HG02610 (cell line): ENCODE measurements at regions not wholly inside any gene's neighbourhood (a gene's known extent, or its start where the extent isn't known, plus 50 kb on each side); places are given as distances from the start of the nearest gene placed in this dataset.
"Not testable (repeated sequence)": the region's sequence is repeated elsewhere in the genome, so short reads cannot be mapped to it uniquely, and the experiment has no call there.

Experiments used
- ATAC-seq: cut with Tn5 transposase; IDR thresholded peaks from one replicate; pipeline ENCODE4 v1.9.1; 2021; ENCODE audit warnings: mild to moderate bottlenecking, moderate library complexity; ENCODE audit not compliant: unreplicated experiment

DNA sequence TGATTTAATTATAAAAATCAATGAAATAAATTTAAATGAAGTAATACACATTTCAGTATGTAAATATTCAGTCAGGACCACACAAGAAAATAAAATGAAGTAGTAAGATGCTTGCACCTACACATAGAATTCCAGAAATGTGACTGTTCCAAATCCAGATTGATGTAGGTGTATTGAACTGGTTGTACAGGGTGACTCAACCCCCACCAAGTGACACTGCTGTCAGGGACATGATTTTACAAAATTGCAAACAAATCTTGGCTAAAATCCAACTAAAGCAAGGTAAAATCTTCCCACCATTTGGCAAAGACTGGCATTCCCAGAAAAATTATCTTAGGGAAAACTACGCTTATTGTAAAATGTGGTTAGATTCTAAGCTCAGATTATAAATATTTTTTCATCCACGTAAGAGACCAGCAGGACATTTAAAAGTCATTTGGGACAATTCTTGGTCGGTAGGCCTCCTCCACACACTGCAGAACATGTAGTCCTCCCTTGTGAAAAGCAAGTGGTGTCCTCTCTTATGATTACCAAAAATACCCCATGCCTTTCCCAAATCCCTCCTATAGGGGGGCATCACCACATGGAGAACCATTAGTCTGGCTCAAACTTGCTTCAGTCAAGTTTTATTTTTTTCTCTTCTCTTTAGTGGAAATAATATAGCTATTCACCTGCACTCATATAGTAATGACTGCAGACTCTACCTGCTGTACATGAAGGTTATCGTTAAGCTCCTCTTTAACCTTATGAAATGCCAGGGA, 287.1 kb upstream of the SMIM30 start:
- ATAC-seq = no peak

DNA sequence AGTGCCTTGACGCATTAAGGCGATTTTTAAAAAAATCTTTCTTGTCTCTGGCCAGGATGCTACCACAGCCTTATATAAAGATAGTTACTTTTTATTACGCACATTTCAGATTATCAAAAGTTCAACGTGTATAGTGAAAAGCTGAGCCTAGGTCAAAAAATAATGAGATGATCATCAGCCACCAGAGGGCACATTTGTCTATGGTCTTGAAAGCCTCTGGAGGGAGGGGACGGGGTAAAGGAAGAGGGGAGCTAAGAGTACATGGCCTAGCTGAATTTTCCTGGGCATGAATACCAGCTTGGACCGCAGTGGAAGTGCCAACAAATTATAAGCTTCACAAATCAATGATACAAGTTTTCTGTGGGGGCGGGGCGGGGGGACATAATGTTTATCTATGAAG, 285.9 kb upstream of the SMIM30 start:
- ATAC-seq = no peak

DNA sequence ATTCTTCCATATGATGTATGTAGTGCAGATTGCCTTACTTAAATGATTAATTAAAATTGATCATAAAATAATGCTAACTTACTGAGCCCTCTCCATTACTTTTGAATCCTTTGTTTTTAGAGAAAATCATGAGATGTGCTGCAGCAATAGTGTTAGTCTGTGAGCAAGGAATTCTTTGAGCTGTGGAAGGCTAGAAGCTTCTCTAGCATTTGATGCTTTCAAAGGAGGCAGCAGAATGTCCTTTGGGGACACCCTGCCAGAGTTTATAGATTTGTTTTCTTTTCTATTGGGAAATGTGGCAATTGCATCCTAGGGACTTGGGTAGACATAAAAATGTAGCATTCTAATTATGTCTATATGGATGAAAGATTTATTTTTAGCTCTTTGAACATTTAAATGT, 284.1 kb upstream of the SMIM30 start:
- ATAC-seq = no peak

DNA sequence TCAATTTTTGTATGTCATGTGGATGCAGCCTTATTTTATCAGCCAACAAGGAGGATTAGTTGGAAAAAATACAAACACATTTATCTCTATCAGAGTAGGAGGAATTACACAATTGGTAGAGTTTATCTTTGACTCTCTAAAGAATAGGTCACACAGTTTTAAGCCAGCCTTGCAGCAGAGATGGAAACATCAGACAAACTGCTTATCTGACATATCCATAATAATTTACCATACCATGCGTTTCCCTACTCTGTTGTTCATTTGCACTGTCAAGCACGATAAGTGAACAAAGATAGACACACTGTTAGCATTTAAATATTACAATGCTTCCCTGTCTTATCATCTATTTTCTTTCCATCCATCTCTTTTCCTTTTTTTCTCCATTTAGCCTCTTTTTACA, 283.7 kb upstream of the SMIM30 start:
- ATAC-seq = no peak

DNA sequence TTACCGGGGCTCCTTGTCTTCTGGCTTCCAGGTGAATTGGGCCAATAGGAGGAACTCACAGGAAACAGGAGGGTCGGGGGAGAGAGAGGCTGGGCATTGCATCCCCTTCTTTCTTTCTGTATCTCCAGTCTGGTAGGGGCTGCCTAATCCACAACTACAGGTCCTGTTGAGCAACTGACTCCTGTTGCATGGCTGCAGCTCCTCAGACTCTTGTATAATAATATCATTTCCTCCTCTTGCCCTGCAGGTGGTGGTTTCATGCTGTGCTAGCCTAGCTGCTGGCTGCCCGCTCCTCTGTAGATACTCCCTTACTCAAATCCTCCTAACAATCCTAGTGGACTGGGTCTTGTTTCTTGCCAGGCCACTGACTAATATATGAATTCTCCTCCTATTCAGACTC, 276.5 kb upstream of the SMIM30 start:
- ATAC-seq = no peak

DNA sequence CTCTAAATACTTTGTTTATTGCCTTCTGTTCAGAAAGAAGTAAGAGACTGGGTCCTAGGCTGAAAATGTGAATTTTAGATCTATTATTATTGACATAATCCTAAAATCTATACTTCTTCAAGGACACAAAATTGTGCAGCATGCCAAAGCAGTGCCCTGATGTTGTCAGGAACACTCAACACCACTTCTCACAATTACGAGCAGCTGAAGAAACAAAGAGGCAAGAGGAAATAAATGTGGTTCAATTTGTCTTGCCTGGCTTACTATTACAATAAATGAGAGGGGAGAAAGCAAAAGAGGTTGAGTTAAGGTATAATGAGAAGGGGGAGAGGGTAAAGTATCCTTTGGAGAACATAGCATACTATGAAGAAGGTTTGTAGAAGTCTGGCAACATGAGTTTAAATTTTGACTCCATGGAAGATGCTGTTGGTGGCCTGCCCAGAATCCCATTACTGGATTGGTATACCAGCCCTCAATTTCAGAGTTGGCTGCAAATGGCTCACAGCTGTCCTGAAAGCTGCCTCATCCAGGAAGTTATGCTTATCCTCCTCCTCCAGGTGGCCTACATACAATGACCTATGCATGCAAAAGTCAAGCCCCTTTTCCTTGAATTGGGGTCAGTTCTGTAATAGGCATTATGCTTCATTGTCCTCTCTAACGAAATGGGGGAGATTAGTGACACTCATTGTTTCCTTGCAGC, 274.6 kb upstream of the SMIM30 start:
- no peak for ATAC-seq

DNA sequence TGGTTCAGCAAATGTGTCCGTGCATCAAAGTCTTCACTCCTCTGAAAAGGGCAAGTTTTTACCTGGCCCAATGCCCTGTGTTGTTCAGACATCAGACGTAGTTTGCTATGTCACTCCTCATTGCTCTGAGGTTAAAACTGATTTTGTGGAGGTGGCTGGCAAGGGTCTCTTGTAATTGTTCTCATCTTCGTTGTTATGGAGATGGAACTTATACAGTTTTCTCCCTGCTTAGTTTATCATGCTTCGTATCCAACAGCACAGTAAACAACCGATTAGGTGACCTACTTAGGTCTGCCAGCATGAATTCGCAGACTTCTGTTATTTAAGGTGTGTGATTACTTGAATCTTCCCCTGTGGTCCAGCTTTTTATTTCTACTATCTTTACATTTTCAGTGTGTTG, 274.1 kb upstream of the SMIM30 start:
- ATAC-seq = no peak

DNA sequence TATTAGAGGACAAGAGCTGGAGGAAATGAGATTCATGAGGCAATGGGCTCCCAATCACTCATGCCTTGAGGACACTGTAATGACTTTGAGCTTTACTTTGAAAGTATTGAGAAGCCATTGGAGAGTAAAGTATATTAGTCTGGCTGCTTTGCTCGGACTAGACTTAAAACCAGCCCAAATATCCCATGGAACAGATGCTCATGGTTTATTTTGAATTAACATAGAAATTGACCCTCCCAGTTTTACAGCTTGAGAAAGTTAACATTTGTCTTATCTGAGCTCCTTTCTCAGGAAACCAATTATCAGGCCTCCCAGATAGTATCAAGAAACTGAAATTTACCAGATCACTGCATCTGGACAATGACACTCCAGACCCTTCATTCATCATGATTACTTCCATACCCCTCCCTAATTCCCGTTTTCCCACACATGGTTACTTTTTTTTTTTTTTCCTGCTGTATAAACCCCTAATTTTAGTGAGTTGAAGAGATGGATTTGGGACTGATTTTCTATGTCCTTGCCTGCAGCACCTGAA, 270.8 kb upstream of the SMIM30 start:
- ATAC-seq = no peak

DNA sequence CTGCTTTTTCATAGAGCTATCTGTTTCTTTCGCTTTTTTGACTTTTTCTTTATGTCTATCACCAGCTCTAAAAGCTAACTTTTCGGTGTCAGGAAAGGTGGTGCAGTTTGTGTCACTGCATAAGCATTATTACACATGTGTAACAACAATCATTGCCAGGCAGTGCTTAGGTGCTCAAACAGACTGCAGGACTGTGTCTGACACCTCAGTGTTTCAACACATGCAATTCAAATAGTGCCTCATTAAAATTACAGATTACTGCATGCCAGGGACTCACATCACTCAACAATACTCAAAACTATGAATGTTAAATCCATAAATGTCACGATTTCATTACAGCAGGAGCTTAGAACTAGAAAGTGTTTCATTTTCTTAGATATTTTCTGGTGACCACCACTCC, 265.3 kb upstream of the SMIM30 start:
- no peak for ATAC-seq

DNA sequence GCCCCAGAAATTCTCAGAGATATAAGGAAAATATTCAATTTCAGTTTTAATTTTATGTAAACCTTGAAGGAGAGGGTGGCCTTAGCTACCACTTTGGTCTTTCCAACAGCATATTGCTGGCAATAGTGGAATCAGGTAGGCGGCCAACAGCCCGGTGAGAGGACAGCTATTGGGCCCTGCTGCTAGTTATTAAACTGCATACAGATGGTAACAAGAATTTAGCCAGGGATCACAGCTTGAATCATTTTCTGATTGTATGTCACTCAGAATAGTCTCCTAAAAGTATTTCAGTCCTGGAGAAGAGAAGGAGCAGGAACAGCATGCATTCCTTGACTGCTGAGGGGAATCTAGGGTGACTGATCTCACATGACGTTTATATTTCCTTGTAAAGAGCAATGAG, 261.4 kb upstream of the SMIM30 start:
- ATAC-seq = no peak

DNA sequence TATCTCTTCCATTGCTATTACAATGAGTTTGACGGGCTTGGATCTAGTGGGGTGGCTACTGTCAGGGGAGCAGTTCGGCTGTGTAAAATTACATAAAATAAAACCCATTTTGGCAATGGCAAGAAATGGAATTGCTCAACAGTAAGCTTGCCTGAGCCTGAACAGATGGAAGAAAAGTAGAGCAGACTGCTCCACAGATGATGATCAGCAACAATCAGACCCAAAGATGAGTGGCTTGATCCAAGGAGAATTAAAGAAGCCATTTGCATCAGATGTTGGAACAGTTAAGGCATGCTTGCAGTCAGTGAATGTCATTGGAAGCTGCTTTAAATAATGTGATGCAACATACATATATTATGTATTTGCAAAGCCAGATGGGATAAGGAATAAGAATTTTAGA, 256.6 kb upstream of the SMIM30 start:
- ATAC-seq = no peak

DNA sequence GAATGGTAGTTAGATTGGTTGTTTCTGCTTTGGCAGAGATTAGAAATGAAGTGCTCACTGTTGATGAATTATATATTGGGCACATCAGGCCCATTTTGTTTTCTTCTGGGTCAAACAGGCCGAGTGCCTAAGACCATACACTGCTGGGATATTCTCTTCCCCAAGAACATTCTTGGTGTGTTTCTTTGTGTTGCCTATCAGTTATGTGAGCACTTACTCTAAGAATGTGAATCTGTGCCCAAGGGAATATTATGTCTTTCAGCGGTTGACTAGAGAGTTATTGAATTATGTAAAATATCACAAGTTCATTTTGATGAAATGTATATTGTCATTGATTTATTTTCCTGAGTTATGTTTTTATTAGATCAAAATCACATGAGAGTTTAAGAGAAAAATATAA, 255.5 kb upstream of the SMIM30 start:
- ATAC-seq = no peak

DNA sequence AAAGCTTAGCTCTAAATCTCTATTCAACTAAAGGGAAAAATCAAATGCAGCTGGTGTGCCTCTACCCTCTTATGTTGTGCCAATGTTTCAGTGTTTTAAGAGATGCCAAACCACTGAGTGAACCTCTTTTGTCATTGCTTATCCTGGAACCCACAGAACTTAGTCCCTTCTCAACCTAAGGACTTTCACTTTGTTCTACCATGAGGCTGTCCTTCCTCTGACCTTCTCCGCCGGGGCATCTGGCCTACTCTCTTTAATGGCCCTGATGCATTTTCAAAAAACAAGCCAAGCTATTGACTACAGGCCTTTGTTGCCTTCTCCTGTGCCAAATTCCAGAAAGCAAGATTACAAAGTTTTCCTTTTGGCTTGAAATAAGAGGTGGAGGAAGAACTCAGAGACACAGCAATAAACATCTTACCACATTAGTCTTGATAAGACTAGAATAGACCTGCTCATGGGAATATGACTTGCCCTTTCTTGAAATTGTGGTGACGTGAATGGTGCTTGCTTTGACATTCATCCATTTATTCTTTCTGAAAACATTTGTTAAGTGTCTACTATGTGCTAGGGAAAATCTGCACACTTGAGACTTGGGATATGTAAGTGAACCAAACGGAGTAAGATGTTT, 253.2 kb upstream of the SMIM30 start:
- ATAC-seq = no peak

DNA sequence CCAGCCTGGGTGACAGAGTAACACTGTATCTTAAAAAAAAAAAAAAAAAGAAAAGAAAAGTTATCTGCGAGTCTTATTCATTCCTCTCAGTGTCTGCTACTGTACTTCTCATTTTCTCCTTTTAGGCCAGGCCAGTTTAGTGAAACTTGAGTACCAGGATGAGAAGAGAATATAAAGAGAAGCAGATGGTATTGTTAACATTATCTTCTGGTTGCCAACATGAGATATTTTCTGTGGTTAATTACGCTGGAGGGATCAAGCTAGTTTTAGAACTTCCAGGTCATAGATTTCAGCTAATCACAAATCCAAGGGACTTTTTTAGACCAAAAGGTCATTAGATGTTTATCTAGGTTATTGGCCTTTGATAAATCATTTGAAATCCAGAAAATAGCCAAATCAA, 252.6 kb upstream of the SMIM30 start:
- no peak for ATAC-seq

DNA sequence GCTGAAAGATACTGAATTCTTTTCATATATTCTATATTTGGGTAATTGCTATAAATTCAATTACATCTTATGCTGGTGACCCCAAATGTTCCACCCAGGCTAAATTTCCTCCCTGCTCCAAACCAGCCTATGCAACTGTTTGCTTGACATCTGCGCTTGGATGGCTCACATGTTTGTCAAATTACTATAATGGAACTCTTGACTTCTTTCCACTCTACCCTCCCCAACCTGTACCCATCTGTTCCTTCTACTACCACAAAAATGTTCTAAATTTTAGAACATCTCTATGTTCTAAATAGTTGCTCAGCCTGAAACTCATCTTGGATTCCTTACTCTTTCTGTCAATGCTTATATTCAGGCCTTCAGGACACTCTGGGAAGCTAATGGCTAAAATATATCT, 249.9 kb upstream of the SMIM30 start:
- ATAC-seq = no peak

DNA sequence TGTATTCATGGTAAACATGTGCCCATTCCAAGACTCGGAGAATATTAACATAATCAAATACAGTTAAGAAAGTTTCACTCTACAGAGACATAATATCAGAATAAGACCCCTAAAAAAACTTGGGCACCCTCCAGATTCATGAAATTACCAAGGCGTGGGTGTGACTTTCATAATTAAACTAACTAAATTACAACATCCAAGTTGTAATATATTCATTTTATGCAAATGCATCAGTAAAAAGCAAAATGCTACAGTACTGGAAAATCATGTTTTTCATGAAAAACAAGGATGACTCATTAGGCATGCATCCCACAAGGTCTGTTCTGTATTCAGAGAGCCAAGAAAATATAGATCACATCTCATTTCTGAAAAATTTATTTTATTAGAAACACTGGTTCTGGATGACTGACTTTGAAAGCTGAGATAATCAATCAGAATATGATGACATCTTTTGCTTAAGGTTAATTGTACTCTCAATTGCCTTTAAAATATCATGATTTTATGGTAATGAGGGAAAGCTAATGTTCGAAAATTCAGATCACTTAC, 248.8 kb upstream of the SMIM30 start:
- ATAC-seq = no peak

DNA sequence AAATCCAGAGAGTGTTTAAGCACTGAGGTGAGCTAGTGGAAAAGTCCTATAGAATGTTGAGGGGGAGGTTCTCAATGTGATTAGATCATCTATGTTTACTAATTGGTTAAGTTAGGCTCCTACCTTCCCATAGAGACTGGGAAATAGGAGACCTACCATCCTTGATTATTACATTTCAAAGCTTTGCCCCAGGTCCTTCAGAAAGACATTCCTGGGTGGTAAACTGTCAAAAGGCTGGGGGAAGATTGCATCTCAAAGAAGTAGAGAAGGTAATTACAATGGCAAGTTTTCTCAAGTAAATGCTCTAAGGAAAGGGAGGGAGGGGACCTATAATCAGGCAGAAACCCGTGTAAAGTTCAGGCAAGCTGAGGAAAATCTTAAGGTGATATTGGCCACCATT, 247.8 kb upstream of the SMIM30 start:
- ATAC-seq = no peak

DNA sequence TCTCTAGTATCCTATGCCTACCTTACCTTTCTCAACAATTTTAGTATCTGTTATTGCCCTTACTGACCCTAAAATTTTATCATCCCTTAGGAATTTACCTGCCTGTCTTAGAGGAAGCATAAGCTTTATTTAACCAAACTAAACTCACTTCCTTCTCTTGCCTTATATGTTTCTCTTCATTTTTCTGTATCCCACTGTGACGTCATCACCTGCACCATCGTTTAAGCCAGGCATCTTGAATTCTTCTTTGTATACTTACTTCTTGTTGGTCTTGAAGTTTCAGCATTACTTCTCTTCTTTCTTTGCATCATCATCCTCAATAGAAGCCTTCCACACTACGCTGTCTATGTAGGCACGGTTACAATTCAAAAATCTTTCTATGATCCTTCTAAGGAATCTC, 231.0 kb upstream of the SMIM30 start:
- ATAC-seq = no peak

DNA sequence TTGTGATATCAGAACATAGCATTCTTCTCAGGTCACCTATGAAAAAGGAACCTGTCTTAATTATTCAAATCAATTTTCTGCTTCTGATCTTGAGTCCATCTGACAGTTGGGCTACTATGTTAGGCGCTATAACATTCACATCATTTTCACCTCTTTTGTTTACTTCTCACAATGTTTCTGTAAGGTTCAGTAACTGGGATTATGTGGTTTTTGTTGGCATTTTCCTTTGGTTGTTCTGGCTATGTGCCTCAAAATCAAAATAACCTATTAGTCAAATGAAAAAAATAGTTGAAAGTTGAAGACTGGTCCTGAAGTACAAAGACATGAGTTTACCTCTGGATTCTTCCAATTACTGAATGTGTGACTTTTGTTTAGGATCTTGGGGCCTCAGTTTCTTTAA, 221.3 kb upstream of the SMIM30 start:
- no peak for ATAC-seq

DNA sequence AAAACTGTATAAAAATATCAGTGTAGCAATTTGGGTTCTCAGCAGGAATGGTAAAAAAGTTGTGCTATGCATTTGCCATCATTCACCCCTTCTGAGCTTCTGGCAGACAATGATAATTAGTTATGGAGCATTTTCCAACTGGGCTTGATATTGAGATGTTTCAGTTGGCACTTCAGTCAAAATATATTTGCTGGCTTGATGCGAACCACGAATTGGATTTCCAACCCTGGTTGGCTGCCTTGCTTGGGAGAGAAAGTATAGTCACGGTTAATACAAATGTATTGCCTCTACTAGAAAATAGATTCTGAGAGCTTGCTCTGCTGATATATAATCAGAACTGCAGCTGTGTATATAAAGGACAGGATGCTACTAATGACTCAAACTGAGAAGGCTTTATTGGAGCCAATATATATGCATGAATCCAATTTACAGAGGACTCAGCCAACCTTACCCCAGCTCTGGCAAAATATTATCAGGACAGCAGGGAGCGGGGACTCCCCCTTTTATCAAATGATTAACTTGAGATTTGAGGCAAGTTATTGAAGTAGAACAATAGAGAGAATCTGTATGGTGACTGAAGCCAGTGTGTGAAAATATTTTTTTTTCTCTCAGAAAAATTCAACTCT, 219.8 kb upstream of the SMIM30 start:
- ATAC-seq = no peak

DNA sequence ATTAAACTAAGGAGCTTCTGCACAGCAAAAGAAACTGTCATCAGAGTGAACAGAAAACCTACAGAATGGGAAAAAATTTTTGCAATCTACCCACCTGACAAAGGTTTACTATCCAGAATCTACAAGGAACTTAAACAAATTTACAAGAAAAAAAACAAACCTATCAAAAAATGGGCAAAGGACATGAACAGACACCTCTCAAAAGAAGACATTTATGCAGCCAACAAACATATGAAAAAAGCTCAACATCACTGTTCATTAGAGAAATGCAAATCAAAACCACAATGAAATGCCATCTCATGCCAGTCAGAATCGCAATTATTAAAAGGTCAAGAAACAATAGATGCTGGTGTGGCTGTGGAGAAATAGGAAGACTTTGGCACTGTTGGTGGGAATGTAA, 218.5 kb upstream of the SMIM30 start:
- not testable (repeated sequence) for ATAC-seq
